ENCODE measurements at regions not wholly inside any gene's neighbourhood (a gene's known extent, or its start where the extent isn't known, plus 50 kb on each side); places are given as distances from the start of the nearest gene placed in this dataset.

- TF ChIP-seq CTCF (IDR thresholded peaks at IDR 0.05) = no peak
- no peak for TF ChIP-seq POLR2A (IDR thresholded peaks at IDR 0.05)
Measured at GRCh38 chr6:101110814-101111213, 229.7 kb upstream of the ASCC3 start.

Measured in adrenal gland (tissue), 5 donors.